Renal pelvis (tissue), 1 donor: ENCODE measurements at regions not wholly inside any gene's neighbourhood (a gene's known extent, or its start where the extent isn't known, plus 50 kb on each side); places are given as distances from the start of the nearest gene placed in this dataset.

Source experiments
- DNase-seq: peaks from one replicate; pipeline ENCODE4 v3.0.0-alpha.2; 2013

- no peak for DNase-seq
These were observed 336.0 kb upstream of the EEF2KMT start for GRCh38 chr16:5433587-5433986.

- no peak for DNase-seq
These were observed 334.6 kb upstream of the EEF2KMT start for GRCh38 chr16:5432166-5432565.

- DNase-seq, result no peak
These were observed 333.0 kb upstream of the EEF2KMT start for GRCh38 chr16:5430598-5430997.

GRCh38 chr16:5428932-5429331 lies 331.3 kb upstream of the EEF2KMT start:
- DNase-seq, result no peak

- DNase-seq, result no peak
These were observed 330.0 kb upstream of the EEF2KMT start for GRCh38 chr16:5427571-5427970.

GRCh38 chr16:5422643-5423496 lies 325.3 kb upstream of the EEF2KMT start:
- DNase-seq, result no peak

GRCh38 chr16:5422047-5422446 lies 324.5 kb upstream of the EEF2KMT start:
- DNase-seq, result no peak

- no peak for DNase-seq
These were observed 318.4 kb upstream of the EEF2KMT start for GRCh38 chr16:5416013-5416412.

GRCh38 chr16:5415123-5415522 lies 317.5 kb upstream of the EEF2KMT start:
- no peak for DNase-seq

GRCh38 chr16:5412731-5413130 lies 315.1 kb upstream of the EEF2KMT start:
- DNase-seq, result peak; percentile 11

- DNase-seq, result no peak
These were observed 300.6 kb upstream of the EEF2KMT start for GRCh38 chr16:5398203-5398602.

GRCh38 chr16:5396880-5397279 lies 299.3 kb upstream of the EEF2KMT start:
- no peak for DNase-seq

GRCh38 chr16:5393070-5393469 lies 295.5 kb upstream of the EEF2KMT start:
- DNase-seq, result no peak

- no peak for DNase-seq
These were observed 289.4 kb upstream of the EEF2KMT start for GRCh38 chr16:5386989-5387388.

GRCh38 chr16:5385811-5386210 lies 288.2 kb upstream of the EEF2KMT start:
- DNase-seq, result no peak

- no peak for DNase-seq
These were observed 287.5 kb upstream of the EEF2KMT start for GRCh38 chr16:5385115-5385514.

GRCh38 chr16:5383737-5384136 lies 286.1 kb upstream of the EEF2KMT start:
- DNase-seq, result no peak

GRCh38 chr16:5382484-5382883 lies 284.9 kb upstream of the EEF2KMT start:
- no peak for DNase-seq

- DNase-seq, result no peak
These were observed 283.9 kb upstream of the EEF2KMT start for GRCh38 chr16:5381481-5381880.

GRCh38 chr16:5379954-5380353 lies 282.4 kb upstream of the EEF2KMT start:
- DNase-seq, result no peak

GRCh38 chr16:5378531-5378930 lies 280.9 kb upstream of the EEF2KMT start:
- no peak for DNase-seq

- no peak for DNase-seq
These were observed 279.8 kb upstream of the EEF2KMT start for GRCh38 chr16:5377280-5377898.

GRCh38 chr16:5374184-5374583 lies 276.6 kb upstream of the EEF2KMT start:
- no peak for DNase-seq

- no peak for DNase-seq
These were observed 270.4 kb upstream of the EEF2KMT start for GRCh38 chr16:5367951-5368350.
